Uterus (tissue), 2 donors: ENCODE measurements at regions not wholly inside any gene's neighbourhood (a gene's known extent, or its start where the extent isn't known, plus 50 kb on each side); places are given as distances from the start of the nearest gene placed in this dataset.

Source experiments
- CTCF ChIP-seq, 4 experiments: fragments of 200-600 bp in 2 of 4; fragments of 450-650 bp in 2 of 4; sonication (generic) in 2 of 4; IDR thresholded peaks; one replicate each; pipeline ENCODE4 v1.5.1; 2016 to 2019; ENCODE audit warnings: antibody characterized with exemption in 4 of 4, mild to moderate bottlenecking in 2 of 4, moderate library complexity in 1 of 4
- POLR2A ChIP-seq, 2 donors: fragments of 450-650 bp; IDR thresholded peaks; one replicate each; pipeline ENCODE4 v1.6.1; 2016; ENCODE audit warnings: antibody characterized with exemption in 2 of 2, mild to moderate bottlenecking in 1 of 2, moderate library complexity in 1 of 2

DNA sequence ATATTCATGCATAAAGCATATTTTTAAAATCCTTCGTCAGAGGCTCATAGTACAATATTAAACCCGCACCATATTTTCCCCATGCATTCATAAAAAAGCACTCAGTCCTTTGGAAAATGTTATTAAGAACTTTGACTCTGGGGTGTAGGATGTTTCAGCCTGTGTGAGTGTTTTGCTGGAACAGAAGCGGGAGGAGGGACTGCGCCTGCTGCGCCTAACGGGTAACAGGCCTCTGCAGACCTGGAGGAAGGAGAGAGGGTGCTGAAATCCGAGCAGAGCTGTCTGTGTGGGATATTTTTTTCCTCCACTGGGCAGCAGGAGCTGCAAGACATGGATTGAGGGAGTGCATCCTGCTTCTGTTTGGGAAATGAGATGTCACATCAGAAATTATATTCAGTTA is 483.0 kb downstream of the BRD1 start:
- TF ChIP-seq CTCF (IDR thresholded peaks at IDR 0.05), result no peak
- no peak for TF ChIP-seq POLR2A (IDR thresholded peaks at IDR 0.05)
